ENCODE measurements at regions not wholly inside any gene's neighbourhood (a gene's known extent, or its start where the extent isn't known, plus 50 kb on each side); places are given as distances from the start of the nearest gene placed in this dataset.

DNA sequence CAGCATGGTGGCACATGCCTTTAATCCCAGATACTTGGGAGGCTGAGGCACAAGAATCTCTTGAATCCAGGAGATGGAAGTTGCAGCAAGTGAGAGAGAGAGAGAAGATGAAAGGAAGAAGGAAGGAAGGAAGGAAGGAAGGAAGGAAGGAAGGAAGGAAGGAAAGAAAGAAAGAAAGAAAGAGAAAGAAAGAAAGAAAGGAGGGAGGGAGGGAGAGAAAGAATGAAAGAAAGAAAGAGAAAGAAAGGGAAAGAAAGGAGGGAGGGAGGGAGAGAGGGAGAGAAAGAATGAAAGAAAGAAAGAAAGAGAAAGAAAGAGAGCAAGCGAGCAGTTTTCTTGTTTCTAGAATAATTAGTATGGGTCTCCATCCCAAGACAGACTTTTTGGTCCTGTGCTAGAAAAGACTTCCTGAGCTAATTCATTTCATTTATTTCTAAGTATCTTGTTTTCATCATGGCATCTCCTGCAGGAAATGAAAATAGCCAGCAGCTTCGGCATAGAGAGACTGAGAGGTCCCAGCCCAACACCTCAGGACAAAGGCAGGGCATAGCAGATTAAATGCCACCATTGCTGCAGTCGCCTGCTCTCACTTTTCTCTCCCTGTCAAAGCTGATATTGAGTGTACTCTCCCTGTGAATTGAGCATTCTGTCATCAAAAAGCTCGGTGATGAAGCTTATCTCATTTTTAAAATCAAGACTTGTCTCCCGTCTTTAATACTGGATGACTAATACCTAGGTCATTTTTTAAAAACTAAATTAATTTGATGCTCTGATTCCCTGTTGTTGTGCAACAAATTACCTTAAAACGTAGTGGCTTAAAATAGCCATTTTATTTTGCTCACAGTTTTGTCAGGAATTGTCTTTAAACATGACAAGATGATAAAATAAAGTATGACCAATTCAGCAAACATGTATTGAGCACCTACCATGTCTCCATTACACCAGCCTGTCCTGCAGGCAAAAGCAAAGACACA is 91.8 kb upstream of the ADRA1B start:
- peaks cover 0 to 11% (median 5%) of the 10 kb centered on the region in 6 donors for H3K4me1 ChIP-seq
- H3K9me3 ChIP-seq: no peaks in the 10 kb centered on the region
- H3K36me3 ChIP-seq: no peaks in the 10 kb centered on the region
- peak overlapping the region in 1 of 8 donors; percentile 38 for H3K27ac ChIP-seq
- TF ChIP-seq POLR2AphosphoS5 (IDR thresholded peaks at IDR 0.05) (no peak), POLR2A (IDR thresholded peaks at IDR 0.05) (no peak)
- TF ChIP-seq, protein P1, sequence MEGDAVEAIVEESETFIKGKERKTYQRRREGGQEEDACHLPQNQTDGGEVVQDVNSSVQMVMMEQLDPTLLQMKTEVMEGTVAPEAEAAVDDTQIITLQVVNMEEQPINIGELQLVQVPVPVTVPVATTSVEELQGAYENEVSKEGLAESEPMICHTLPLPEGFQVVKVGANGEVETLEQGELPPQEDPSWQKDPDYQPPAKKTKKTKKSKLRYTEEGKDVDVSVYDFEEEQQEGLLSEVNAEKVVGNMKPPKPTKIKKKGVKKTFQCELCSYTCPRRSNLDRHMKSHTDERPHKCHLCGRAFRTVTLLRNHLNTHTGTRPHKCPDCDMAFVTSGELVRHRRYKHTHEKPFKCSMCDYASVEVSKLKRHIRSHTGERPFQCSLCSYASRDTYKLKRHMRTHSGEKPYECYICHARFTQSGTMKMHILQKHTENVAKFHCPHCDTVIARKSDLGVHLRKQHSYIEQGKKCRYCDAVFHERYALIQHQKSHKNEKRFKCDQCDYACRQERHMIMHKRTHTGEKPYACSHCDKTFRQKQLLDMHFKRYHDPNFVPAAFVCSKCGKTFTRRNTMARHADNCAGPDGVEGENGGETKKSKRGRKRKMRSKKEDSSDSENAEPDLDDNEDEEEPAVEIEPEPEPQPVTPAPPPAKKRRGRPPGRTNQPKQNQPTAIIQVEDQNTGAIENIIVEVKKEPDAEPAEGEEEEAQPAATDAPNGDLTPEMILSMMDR (IDR thresholded peaks at IDR 0.05 in 8 of 11, conservative IDR thresholded peaks at IDR 0.05 in 3 of 11): no peak
- H3K27me3 ChIP-seq (replicated peaks in 1 of 7): no peaks in the 10 kb centered on the region
- no peak overlapping the region for H3K4me3 ChIP-seq
- DNase-seq: no peak
- WGBS, 5 donors: 68 to 83% (median 76%) methylated on average over 6 of the region's 6 CpGs
- intact Hi-C loops (cut with DNase I; ENCODE audit: low total_unique reads): no loop called here

DNA sequence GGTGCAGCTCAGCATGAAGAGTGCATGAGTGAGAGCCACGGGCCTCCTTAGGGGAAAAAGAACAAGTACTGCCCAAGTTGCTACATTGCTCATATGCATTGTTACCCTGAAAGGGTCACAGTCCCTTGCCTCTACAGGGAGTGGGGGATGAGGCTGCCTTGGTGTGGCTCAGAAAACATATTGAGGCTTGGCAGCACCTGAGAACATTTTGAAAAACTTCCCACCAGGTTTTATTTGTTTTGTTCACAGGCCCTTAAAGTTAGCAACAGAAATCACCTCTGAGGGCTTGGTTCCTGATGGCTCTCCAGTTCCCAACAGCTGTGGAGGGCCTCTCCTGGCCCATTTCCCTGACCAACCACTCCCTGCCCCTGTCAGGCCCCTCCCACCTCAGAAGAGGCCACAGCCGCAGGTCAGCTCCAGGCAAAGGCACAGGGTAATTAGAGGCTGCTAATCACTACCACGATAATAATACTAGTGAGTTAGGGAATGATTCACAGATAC is 90.7 kb upstream of the ADRA1B start:
- TF ChIP-seq POLR2A (IDR thresholded peaks at IDR 0.05): no peak
- TF ChIP-seq, protein P1 (IDR thresholded peaks at IDR 0.05 in 8 of 11, conservative IDR thresholded peaks at IDR 0.05 in 3 of 11): no peak
- peak in 1 of 3 donors; percentile 46 for TF ChIP-seq POLR2AphosphoS5 (IDR thresholded peaks at IDR 0.05)
- WGBS, 5 donors: 37 to 69% (median 54%) methylated on average over 3 of the region's 3 CpGs
- Histone ChIP-seq H3K4me1 (peaks cover 0 to 11% (median 3%) of the 10 kb centered on the region in 6 donors), H3K9me3 (no peaks in the 10 kb centered on the region), H3K27me3 (replicated peaks in 1 of 7) (no peaks in the 10 kb centered on the region), H3K27ac (peak overlapping the region in 2 of 8 donors; percentile 25 to 38), H3K4me3 (no peak overlapping the region), H3K36me3 (no peaks in the 10 kb centered on the region)
- intact Hi-C loops (cut with DNase I; ENCODE audit: low total_unique reads): no loop called here
- no peak for DNase-seq

DNA sequence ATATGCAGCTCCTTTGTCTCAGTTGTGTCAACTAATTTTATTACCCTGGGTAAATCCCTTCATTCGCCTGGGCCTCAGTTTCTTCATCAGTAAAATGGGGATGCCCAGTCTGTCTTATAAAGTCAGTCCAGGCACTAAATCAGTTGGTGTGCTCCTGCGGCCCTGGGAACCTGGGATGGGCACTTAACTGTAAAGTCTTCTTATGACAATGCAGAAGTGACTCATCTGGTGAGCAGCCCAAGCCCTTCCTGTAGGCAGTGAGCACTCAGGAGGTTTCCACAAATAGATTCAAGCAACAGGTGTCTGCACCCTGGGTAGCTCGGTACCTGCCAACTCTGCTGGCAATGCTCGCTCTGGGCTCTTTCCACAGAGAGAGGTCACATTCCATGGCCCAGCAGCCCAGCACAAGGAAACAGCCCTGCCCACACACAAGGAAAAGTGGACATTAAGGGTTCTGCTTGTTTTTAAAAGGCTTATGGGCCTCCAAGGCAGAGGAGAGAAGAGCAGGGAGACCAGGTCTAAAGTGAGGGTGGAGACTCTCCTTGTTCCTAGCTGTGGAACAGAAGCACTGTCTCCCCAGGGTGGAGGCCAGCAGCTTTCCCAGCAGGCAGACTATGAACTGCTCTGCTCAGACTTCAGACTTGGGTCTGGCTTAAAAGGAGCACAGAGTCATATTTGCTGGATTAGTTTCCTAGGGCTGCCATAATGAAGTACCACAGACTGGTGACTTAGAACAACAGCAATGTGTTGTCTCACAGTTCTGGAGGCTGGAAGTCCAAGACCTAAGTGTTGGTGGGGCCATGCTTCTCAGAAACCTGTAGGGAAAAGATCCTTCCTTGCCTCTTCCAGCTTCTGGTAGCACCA is 89.7 kb upstream of the ADRA1B start:
- H3K27ac ChIP-seq: peak overlapping the region in 1 of 8 donors; percentile 38
- whole genome bisulfite sequencing, 5 donors: 46 to 59% (median 55%) methylated on average over 4 of the region's 4 CpGs
- no peaks in the 10 kb centered on the region for H3K27me3 ChIP-seq (replicated peaks in 1 of 7)
- intact Hi-C loops (cut with DNase I; ENCODE audit: low total_unique reads): no loop called here
- H3K4me1 ChIP-seq: peaks cover 0 to 11% (median 3%) of the 10 kb centered on the region in 6 donors
- no peak for DNase-seq
- no peaks in the 10 kb centered on the region for H3K36me3 ChIP-seq
- no peak overlapping the region for H3K4me3 ChIP-seq
- TF ChIP-seq POLR2A (IDR thresholded peaks at IDR 0.05) (no peak), POLR2AphosphoS5 (IDR thresholded peaks at IDR 0.05) (no peak)
- TF ChIP-seq, protein P1 (IDR thresholded peaks at IDR 0.05 in 8 of 11, conservative IDR thresholded peaks at IDR 0.05 in 3 of 11): no peak
- no peaks in the 10 kb centered on the region for H3K9me3 ChIP-seq
